HFFc6 (cell line): ENCODE measurements at regions not wholly inside any gene's neighbourhood (a gene's known extent, or its start where the extent isn't known, plus 50 kb on each side); places are given as distances from the start of the nearest gene placed in this dataset.
"Not testable (repeated sequence)": the region's sequence is repeated elsewhere in the genome, so short reads cannot be mapped to it uniquely, and the experiment has no call there.

Source experiments
- DNase-seq: peaks from one replicate; pipeline ENCODE4 v3.0.0-alpha.2; 2018
- H3K27ac Mint-ChIP-seq: 2 replicates; pipeline ENCODE4 v1.8.0; 2020; ENCODE audit warnings: mild to moderate bottlenecking, mixed read lengths
- H3K27me3 Mint-ChIP-seq: 2 replicates; pipeline ENCODE4 v1.8.0; 2021; ENCODE audit warnings: mild to moderate bottlenecking, moderate library complexity, mixed read lengths; ENCODE audit not compliant: insufficient read depth
- H3K36me3 Mint-ChIP-seq: 2 replicates; pipeline ENCODE4 v1.8.0; 2021; ENCODE audit warnings: low read depth, mixed read lengths
- H3K4me1 Mint-ChIP-seq: 2 replicates; pipeline ENCODE4 v1.8.0; 2020; ENCODE audit warnings: low read depth, mixed read lengths
- H3K4me3 Mint-ChIP-seq: 2 replicates; pipeline ENCODE4 v1.8.0; 2020; ENCODE audit warnings: mild to moderate bottlenecking, moderate library complexity, mixed read lengths
- H3K9me3 Mint-ChIP-seq: 2 replicates; pipeline ENCODE4 v1.8.0; 2020; ENCODE audit warnings: mild to moderate bottlenecking, mixed read lengths
- TF ChIP-seq, protein P1 (sequence below): fragments of 200-600 bp; sonication (generic); IDR thresholded peaks from 2 replicates; pipeline ENCODE4 v1.5.0; 2021; ENCODE audit warnings: antibody characterized with exemption, mild to moderate bottlenecking

DNA sequence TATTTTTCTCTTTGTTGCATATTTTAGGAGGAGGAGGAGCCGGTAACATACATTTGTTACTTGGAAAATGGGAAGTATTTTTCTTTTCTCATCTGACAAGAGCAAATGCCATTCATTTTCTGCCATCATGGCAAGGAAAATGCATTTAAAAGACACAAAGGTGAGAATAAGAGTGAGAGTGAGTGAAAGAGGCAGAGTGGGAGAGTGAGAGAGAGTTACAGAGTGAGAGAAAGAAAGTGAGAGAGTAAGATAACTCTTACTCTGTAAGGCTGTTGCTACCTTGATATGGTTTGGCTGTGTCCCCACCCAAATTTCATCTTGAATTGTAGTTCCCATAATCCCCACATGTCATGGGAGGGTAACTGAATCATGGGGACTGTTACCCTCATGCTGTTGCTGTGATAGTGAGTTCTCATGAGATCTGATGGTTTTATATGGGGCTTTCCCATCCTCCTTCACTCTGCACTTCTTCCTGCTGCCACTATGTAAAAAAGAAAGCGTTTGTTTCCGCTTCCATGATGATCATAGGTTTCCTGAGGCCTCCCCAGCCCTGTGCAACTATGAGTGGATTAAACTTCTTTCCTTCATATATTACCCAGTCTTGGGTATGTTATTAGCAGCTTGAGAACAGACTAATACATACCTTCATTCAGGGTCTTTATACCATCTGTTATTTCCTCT is 64.2 kb downstream of the ASCL1 start:
- TF ChIP-seq, protein P1, sequence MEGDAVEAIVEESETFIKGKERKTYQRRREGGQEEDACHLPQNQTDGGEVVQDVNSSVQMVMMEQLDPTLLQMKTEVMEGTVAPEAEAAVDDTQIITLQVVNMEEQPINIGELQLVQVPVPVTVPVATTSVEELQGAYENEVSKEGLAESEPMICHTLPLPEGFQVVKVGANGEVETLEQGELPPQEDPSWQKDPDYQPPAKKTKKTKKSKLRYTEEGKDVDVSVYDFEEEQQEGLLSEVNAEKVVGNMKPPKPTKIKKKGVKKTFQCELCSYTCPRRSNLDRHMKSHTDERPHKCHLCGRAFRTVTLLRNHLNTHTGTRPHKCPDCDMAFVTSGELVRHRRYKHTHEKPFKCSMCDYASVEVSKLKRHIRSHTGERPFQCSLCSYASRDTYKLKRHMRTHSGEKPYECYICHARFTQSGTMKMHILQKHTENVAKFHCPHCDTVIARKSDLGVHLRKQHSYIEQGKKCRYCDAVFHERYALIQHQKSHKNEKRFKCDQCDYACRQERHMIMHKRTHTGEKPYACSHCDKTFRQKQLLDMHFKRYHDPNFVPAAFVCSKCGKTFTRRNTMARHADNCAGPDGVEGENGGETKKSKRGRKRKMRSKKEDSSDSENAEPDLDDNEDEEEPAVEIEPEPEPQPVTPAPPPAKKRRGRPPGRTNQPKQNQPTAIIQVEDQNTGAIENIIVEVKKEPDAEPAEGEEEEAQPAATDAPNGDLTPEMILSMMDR = no peak
- Mint-ChIP-seq H3K27ac (no peak overlapping the region), H3K27me3 (no peaks in the 10 kb centered on the region), H3K36me3 (no peaks in the 10 kb centered on the region), H3K4me1 (no peaks in the 10 kb centered on the region), H3K9me3 (peaks cover 22% of the 10 kb centered on the region), H3K4me3 (no peak overlapping the region)
- no peak for DNase-seq

DNA sequence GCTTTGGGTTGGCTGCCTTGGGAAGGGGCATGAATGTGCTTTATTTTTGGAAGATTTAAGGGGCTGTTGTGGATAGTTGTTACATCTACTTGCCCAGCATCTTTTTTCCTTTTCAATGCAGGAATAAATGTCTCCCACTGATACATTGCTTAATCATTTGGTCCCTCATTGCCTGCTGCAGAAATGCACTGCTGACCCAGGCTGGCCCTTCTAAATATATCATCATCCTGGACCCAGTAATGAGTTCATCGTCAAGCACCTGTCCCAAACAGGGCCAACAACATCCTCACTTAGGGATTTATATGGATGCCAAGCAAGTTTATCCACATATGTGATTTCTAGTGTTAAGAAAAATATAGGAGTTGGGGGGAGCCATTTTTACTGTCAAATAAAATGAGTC is 67.2 kb downstream of the ASCL1 start:
- H3K9me3 Mint-ChIP-seq = peaks cover 16% of the 10 kb centered on the region
- no peak overlapping the region for H3K4me3 Mint-ChIP-seq
- no peaks in the 10 kb centered on the region for H3K36me3 Mint-ChIP-seq
- H3K27me3 Mint-ChIP-seq = no peaks in the 10 kb centered on the region
- H3K27ac Mint-ChIP-seq = no peak overlapping the region
- no peak for DNase-seq
- TF ChIP-seq, protein P1 = no peak
- no peaks in the 10 kb centered on the region for H3K4me1 Mint-ChIP-seq

DNA sequence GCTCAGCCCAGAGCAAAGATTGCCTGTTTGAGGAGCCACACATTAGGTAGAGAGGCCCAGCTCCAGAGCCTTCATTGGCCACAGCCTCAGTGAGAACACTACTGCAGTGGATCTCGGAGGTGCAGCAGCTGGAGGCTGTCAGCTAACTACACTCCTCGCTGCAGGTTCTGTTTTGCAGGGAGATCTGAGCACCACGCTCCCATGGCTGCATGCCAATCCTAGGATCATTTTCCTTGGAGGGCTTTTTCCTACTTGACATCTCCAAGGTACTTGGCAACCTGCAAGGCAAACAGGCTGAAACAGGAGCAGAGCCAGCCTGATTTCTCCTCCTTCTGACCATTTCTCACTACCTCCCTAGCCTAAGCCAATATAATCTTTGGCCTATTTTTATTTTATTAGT is 69.2 kb downstream of the ASCL1 start:
- not testable (repeated sequence) for H3K36me3 Mint-ChIP-seq, H3K4me1 Mint-ChIP-seq, H3K4me3 Mint-ChIP-seq, DNase-seq, H3K27ac Mint-ChIP-seq, H3K27me3 Mint-ChIP-seq
- peaks cover 21% of the 10 kb centered on the region for H3K9me3 Mint-ChIP-seq

DNA sequence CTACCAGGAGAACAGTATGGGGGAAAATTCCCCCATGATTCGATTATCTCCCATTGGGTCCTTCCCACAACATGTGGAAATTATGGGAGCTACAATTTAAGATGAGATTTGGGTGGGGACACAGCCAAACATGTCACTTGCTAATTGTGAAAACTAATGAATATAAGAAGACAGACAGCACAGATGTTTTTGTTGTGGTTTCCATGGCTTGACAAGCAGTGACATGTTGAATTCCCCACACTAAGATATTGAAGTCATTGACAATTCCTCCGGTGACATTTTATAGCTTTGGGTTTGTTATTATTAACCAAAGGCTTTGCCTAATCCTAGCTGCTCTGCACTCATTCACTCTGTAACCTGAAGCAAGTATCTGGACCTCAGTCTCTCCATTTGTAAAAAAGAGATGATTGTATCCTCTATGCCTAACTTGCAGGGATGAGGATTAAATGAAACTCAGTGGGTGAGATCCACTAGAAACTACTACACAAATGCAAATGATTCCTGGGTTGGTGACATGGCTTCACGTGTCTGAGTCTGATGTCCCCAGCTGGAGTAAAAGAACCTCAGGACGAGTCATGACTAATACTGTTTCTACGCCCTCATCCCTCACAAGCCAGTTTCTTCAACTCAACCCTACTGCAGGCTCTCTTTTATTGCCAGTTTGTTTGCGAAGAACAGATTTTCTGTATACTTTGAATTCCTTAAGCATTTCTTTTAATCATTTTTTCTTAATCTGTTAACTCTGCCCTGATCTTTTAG is 71.6 kb downstream of the ASCL1 start:
- H3K9me3 Mint-ChIP-seq = peaks cover 33% of the 10 kb centered on the region
- no peaks in the 10 kb centered on the region for H3K4me1 Mint-ChIP-seq
- no peak overlapping the region for H3K4me3 Mint-ChIP-seq
- DNase-seq = no peak
- H3K27ac Mint-ChIP-seq = no peak overlapping the region
- no peaks in the 10 kb centered on the region for H3K36me3 Mint-ChIP-seq
- TF ChIP-seq, protein P1 = no peak
- no peaks in the 10 kb centered on the region for H3K27me3 Mint-ChIP-seq

DNA sequence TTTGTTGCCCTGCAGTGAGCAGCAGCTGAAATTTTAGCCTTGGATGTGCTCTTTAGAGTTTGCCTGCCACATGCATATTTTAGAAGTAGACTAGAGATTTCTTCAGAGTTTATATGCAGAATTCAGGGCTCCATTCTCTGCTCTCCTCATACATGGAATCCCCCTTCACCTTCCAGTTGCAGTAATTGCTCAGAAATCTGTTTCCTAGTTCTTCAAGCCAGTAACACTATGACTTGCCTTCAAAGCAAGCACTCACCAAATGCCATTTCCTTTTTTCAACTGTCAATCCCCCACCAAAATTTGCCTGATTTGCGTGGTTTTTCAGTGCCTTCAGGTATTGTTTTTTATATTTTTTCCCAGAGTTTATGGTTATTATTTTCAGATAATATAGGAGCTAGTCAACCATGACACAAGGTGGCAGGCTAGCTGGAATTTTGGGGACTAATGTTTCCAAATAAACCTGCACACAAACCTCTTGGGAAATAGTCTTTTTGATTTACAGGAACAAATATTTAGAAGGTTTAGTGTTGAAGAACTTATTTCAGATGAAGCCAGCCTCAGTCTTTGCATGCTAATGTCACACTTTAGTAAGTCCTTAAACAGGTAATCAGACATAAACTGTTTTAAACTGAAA is 79.2 kb downstream of the ASCL1 start:
- DNase-seq = no peak
- H3K4me1 Mint-ChIP-seq = no peaks in the 10 kb centered on the region
- TF ChIP-seq, protein P1 = no peak
- H3K4me3 Mint-ChIP-seq = no peak overlapping the region
- peaks cover 38% of the 10 kb centered on the region for H3K9me3 Mint-ChIP-seq
- H3K27me3 Mint-ChIP-seq = no peaks in the 10 kb centered on the region; the same call in 1 of the 2 replicates
- no peaks in the 10 kb centered on the region for H3K36me3 Mint-ChIP-seq
- H3K27ac Mint-ChIP-seq = no peak overlapping the region
